HCT116 (cell line): ENCODE measurements at regions not wholly inside any gene's neighbourhood (a gene's known extent, or its start where the extent isn't known, plus 50 kb on each side); places are given as distances from the start of the nearest gene placed in this dataset.

Source experiments
- ATAC-seq: fragments of 200-7000 bp; cut with Tn5 transposase; 2 replicates; pipeline ENCODE4 v1.9.1; 2020; ENCODE audit warnings: mild to moderate bottlenecking, moderate library complexity
- BruUV-seq: library from RNA; stranded (reverse); fragments of 400-500 nt; replicated peaks from 2 replicates; lab custom pipeline; 2021; lab: Mats Ljungman, UMichigan
- CTCF ChIA-PET: fragments of 300-600 bp; sonication (Branson Sonifier 250); formaldehyde crosslinking; loops from one replicate; lab custom pipeline; 2021; ENCODE audit warnings: antibody characterized with exemption; lab: Charles Lee
- POLR2A ChIA-PET: fragments of 300-600, 350-600 bp; sonication (Branson Sonifier 250); formaldehyde crosslinking; loops from one replicate; lab custom pipeline; 2021; ENCODE audit warnings: antibody characterized with exemption; lab: Charles Lee
- RAD21 ChIA-PET, 2 experiments: fragments of 300-600 bp; sonication (Branson Sonifier 250); formaldehyde crosslinking; loops; one replicate each; lab custom pipeline; 2023; ENCODE audit warnings: low total read pairs in 2 of 2; ENCODE audit not compliant: uncharacterized antibody in 2 of 2, unreplicated experiment in 2 of 2, low non-redundant PET in 1 of 2; lab: Charles Lee
- DNase-seq: peaks from one replicate; pipeline ENCODE4 v3.0.0-alpha.2; 2010; ENCODE audit warnings: low read depth, low spot score
- H2AFZ ChIP-seq: fragments of 200-600 bp; shearing (Covaris generic), sonication (generic); 2 replicates; pipeline ENCODE4 v1.6.1; 2017; ENCODE audit warnings: low read depth, mixed run types, mixed read lengths, antibody characterized with exemption, low read length; ENCODE audit not compliant: poor library complexity, severe bottlenecking
- H3K27ac ChIP-seq: 2 replicates; pipeline ENCODE4 v1.5.1; 2012; ENCODE audit warnings: low read depth, low read length
- H3K27me3 ChIP-seq: fragments of 200-600 bp; sonication (generic); 2 replicates; pipeline ENCODE4 v1.6.1; 2016; ENCODE audit warnings: mixed run types, low read length, mixed read lengths; ENCODE audit not compliant: insufficient read depth
- H3K36me3 ChIP-seq, 2 experiments: fragments of 200-500 bp in 1 of 2; fragments of 200-600 bp in 1 of 2; sonication (Bioruptor generic) in 1 of 2; sonication (generic) in 1 of 2; 2 replicates each; pipeline versions ENCODE4 v1.5.1 to v1.6.1; 2014 to 2016; ENCODE audit warnings: low read length in 2 of 2, inconsistent platforms in 1 of 2, mixed read lengths in 1 of 2, mixed run types in 1 of 2; ENCODE audit not compliant: insufficient read depth in 2 of 2, control insufficient read depth in 1 of 2
- H3K4me1 ChIP-seq, 2 experiments: fragments of 200-600 bp in 1 of 2; sonication (generic) in 1 of 2; 2 replicates each; pipeline versions ENCODE4 v1.5.1 to v1.6.1; 2012 to 2017; ENCODE audit warnings: low read length in 2 of 2, inconsistent platforms in 1 of 2, mild to moderate bottlenecking in 1 of 2, mixed read lengths in 1 of 2, mixed run types in 1 of 2, moderate library complexity in 1 of 2; ENCODE audit not compliant: insufficient read depth in 2 of 2, control insufficient read depth in 1 of 2
- H3K4me2 ChIP-seq: fragments of 200-600 bp; sonication (generic); 2 replicates; pipeline ENCODE4 v1.6.1; 2017; ENCODE audit warnings: mixed run types, low read length, mixed read lengths
- H3K4me3 ChIP-seq, 2 experiments: fragments of 200-600 bp in 1 of 2; sonication (generic) in 1 of 2; replicated peaks in 1 of 2; 2 replicates each; pipeline ENCODE4 v1.5.1; 2011 to 2016; ENCODE audit warnings: low read length in 2 of 2, control low read depth in 1 of 2, low read depth in 1 of 2, mild to moderate bottlenecking in 1 of 2, mixed read lengths in 1 of 2, mixed run types in 1 of 2
- H3K79me2 ChIP-seq: fragments of 200-600 bp; sonication (generic); 2 replicates; pipeline ENCODE4 v1.6.1; 2017; ENCODE audit warnings: mild to moderate bottlenecking, mixed run types, low read length, moderate library complexity, mixed read lengths; ENCODE audit not compliant: insufficient read depth
- H3K9ac ChIP-seq: fragments of 200-600 bp; sonication (generic); 2 replicates; pipeline ENCODE4 v1.6.1; 2016; ENCODE audit warnings: low read length, mixed read lengths
- H3K9me2 ChIP-seq: fragments of 200-600 bp; sonication (generic), shearing (Covaris generic); 2 replicates; pipeline ENCODE4 v1.6.1; 2017; ENCODE audit warnings: mixed run types, mild to moderate bottlenecking, moderate library complexity; ENCODE audit not compliant: insufficient read depth
- H3K9me3 ChIP-seq, 2 experiments: fragments of 200-500 bp in 1 of 2; fragments of 200-600 bp in 1 of 2; sonication (Bioruptor generic) in 1 of 2; sonication (generic) in 1 of 2; 2 replicates each; pipeline ENCODE4 v1.6.1; 2014 to 2017; ENCODE audit warnings: low read length in 2 of 2, mixed read lengths in 2 of 2, inconsistent platforms in 1 of 2, low read depth in 1 of 2, mild to moderate bottlenecking in 1 of 2, mixed run types in 1 of 2, moderate library complexity in 1 of 2; ENCODE audit not compliant: control insufficient read depth in 1 of 2, insufficient read depth in 1 of 2
- H4K20me1 ChIP-seq: fragments of 200-600 bp; sonication (generic), shearing (Covaris generic); 2 replicates; pipeline ENCODE4 v1.6.1; 2017; ENCODE audit warnings: mixed run types, mild to moderate bottlenecking, moderate library complexity; ENCODE audit not compliant: insufficient read depth
- CEBPB ChIP-seq: IDR thresholded peaks from 2 replicates; pipeline ENCODE4 v1.6.1; 2012; ENCODE audit warnings: low read depth
- EZH2 ChIP-seq: fragments of 200-600 bp; sonication (generic); IDR thresholded peaks from 2 replicates; pipeline ENCODE4 v1.6.1; 2017; ENCODE audit warnings: antibody characterized with exemption, mixed run types
- EZH2phosphoT487 ChIP-seq: fragments of 200-600 bp; IDR thresholded peaks from 2 replicates; pipeline ENCODE4 v1.6.1; 2018; ENCODE audit warnings: antibody characterized with exemption, borderline replicate concordance
- POLR2A ChIP-seq: IDR thresholded peaks from 2 replicates; pipeline ENCODE4 v1.7.0; 2011; ENCODE audit warnings: borderline replicate concordance; ENCODE audit not compliant: insufficient read depth, insufficient read length; ENCODE audit errors: extremely low read depth
- RAD21 ChIP-seq: IDR thresholded peaks from 2 replicates; pipeline ENCODE4 v1.6.1; 2012; ENCODE audit warnings: low read depth, mild to moderate bottlenecking
- intact Hi-C: fragments of 100-400 bp; cut with micrococcal nuclease; formaldehyde crosslinking; loops from 2 replicates; pipeline ENCODE4 v1.10.0; 2022
- TF ChIP-seq, protein P1 (sequence below): IDR thresholded peaks from 2 replicates; pipeline ENCODE4 v1.6.1; 2012; ENCODE audit warnings: low read depth
- TF ChIP-seq, protein P2 (sequence below): IDR thresholded peaks from 2 replicates; pipeline ENCODE4 v1.6.1; 2012
- TF ChIP-seq, protein P3 (sequence below): IDR thresholded peaks from 2 replicates; pipeline ENCODE4 v1.6.1; 2012
- TF ChIP-seq, protein P4 (sequence below), 3 experiments: fragments of 200-600 bp in 1 of 3; sonication (generic) in 1 of 3; IDR thresholded peaks in 2 of 3; conservative IDR thresholded peaks in 1 of 3; 2 replicates each; pipeline ENCODE4 v1.5.1; 2012 to 2017; ENCODE audit warnings: low read depth in 2 of 3, low read length in 2 of 3, antibody characterized with exemption in 1 of 3, borderline replicate concordance in 1 of 3, control low read depth in 1 of 3, mild to moderate bottlenecking in 1 of 3, mixed read lengths in 1 of 3, mixed run types in 1 of 3, moderate library complexity in 1 of 3; ENCODE audit not compliant: insufficient read depth in 1 of 3

DNA sequence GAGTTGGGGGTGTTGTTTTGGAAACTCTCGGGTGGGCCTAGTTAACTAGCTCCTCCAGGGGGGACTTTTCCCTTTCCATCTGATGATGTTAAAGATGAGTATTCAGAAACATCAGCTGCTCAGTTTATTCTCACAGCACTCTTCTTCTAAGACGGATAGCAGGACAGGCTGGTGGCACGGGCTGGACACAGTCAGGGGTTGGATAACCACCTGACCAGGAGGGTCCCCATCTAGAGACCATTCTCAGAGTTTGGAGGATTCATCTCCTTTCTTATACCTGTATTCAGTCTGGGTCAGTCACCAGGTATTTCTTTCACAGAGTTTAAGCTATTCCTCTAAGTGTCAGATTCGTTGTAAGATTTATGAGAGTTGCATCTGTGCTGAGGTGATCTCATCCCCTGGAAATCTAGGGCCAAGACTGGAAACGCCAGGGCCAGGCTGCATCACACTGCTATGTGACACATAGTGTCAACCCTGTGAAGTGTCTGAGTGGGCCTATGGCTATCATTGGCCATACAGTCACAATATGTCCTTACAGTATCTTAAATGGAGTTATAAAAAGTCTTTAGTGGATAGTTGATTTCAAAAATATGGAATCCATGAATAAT lies 111.7 kb downstream of the FAM50B start:
- intact Hi-C loops = no loop called here
- Histone ChIP-seq H3K9me3 (no peaks in the 10 kb centered on the region), H3K79me2 (no peaks in the 10 kb centered on the region), H4K20me1 (no peaks in the 10 kb centered on the region), H3K4me1 (no peaks in the 10 kb centered on the region), H3K27me3 (no peaks in the 10 kb centered on the region), H3K36me3 (no peaks in the 10 kb centered on the region), H3K27ac (no peak overlapping the region), H3K9ac (no peak overlapping the region), H3K4me3 (no peak overlapping the region), H3K4me2 (no peak overlapping the region), H3K9me2 (no peaks in the 10 kb centered on the region), H2AFZ (no peak overlapping the region)
- DNase-seq (no peak), ATAC-seq (no peak)
- RAD21 ChIA-PET = no interaction called here
- no peak for TF ChIP-seq CEBPB
- TF ChIP-seq EZH2 = no peak
- TF ChIP-seq, protein P1, sequence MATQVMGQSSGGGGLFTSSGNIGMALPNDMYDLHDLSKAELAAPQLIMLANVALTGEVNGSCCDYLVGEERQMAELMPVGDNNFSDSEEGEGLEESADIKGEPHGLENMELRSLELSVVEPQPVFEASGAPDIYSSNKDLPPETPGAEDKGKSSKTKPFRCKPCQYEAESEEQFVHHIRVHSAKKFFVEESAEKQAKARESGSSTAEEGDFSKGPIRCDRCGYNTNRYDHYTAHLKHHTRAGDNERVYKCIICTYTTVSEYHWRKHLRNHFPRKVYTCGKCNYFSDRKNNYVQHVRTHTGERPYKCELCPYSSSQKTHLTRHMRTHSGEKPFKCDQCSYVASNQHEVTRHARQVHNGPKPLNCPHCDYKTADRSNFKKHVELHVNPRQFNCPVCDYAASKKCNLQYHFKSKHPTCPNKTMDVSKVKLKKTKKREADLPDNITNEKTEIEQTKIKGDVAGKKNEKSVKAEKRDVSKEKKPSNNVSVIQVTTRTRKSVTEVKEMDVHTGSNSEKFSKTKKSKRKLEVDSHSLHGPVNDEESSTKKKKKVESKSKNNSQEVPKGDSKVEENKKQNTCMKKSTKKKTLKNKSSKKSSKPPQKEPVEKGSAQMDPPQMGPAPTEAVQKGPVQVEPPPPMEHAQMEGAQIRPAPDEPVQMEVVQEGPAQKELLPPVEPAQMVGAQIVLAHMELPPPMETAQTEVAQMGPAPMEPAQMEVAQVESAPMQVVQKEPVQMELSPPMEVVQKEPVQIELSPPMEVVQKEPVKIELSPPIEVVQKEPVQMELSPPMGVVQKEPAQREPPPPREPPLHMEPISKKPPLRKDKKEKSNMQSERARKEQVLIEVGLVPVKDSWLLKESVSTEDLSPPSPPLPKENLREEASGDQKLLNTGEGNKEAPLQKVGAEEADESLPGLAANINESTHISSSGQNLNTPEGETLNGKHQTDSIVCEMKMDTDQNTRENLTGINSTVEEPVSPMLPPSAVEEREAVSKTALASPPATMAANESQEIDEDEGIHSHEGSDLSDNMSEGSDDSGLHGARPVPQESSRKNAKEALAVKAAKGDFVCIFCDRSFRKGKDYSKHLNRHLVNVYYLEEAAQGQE = no peak
- no peak for TF ChIP-seq EZH2phosphoT487
- TF ChIP-seq, protein P2, sequence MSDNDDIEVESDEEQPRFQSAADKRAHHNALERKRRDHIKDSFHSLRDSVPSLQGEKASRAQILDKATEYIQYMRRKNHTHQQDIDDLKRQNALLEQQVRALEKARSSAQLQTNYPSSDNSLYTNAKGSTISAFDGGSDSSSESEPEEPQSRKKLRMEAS = no peak
- TF ChIP-seq, protein P3, sequence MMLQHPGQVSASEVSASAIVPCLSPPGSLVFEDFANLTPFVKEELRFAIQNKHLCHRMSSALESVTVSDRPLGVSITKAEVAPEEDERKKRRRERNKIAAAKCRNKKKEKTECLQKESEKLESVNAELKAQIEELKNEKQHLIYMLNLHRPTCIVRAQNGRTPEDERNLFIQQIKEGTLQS = no peak
- TF ChIP-seq RAD21 = no peak
- no peak for TF ChIP-seq POLR2A
- TF ChIP-seq, protein P4, sequence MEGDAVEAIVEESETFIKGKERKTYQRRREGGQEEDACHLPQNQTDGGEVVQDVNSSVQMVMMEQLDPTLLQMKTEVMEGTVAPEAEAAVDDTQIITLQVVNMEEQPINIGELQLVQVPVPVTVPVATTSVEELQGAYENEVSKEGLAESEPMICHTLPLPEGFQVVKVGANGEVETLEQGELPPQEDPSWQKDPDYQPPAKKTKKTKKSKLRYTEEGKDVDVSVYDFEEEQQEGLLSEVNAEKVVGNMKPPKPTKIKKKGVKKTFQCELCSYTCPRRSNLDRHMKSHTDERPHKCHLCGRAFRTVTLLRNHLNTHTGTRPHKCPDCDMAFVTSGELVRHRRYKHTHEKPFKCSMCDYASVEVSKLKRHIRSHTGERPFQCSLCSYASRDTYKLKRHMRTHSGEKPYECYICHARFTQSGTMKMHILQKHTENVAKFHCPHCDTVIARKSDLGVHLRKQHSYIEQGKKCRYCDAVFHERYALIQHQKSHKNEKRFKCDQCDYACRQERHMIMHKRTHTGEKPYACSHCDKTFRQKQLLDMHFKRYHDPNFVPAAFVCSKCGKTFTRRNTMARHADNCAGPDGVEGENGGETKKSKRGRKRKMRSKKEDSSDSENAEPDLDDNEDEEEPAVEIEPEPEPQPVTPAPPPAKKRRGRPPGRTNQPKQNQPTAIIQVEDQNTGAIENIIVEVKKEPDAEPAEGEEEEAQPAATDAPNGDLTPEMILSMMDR (IDR thresholded peaks at IDR 0.05 in 2 of 3, conservative IDR thresholded peaks at IDR 0.05 in 1 of 3; ENCODE audit: borderline replicate concordance in 1 of 3, insufficient read depth in 1 of 3, low read depth in 2 of 3, low read length in 2 of 3) = no peak
- POLR2A ChIA-PET = no interaction called here
- BruUV-seq = no TSS peak
- CTCF ChIA-PET = no interaction called here
